ENCODE measurements at regions not wholly inside any gene's neighbourhood (a gene's known extent, or its start where the extent isn't known, plus 50 kb on each side); places are given as distances from the start of the nearest gene placed in this dataset.

DNA sequence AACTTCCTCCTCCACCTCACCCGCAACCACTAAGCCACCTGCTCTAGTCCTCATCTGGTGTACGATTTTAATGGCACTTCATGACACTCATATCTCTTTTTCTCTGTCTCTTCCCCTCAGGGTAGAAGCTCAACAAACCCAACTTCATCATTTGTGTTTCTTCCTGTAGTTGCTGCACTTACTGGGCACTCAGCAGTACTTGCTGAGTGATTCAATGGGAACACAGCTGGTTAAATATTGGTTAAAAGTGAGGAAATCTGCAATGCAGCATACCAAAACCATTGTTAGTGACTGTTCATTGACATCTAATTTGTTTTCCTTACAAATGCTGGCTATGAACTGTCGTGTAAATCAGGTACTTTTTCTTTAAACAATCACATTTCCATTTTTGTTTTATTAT, 541.1 kb upstream of the PRMT6 start:
- Histone ChIP-seq H2BK120ac (ENCODE audit: low read depth, low read length, poor library complexity, severe bottlenecking) (no peak overlapping the region), H3K27ac (ENCODE audit: insufficient read length, low read depth, low read length) (no peak overlapping the region)

More for the DNA sequence above, 541.1 kb upstream of the PRMT6 start:
- peak overlapping the region in 2 of 3 experiments; percentile 44 to 46; a peak in 6 of 7 replicates for H3K27ac Mint-ChIP-seq
- H3T11ph ChIP-seq (ENCODE audit: low read length): no peak overlapping the region
- H3K4me2 ChIP-seq (ENCODE audit: insufficient read depth, insufficient read length, low read length): no peak overlapping the region
- no peak overlapping the region for H3K9ac ChIP-seq (ENCODE audit: extremely low read depth, insufficient read length, low read length)
- H3K23ac ChIP-seq (ENCODE audit: insufficient read length, low read depth, low read length): no peak overlapping the region
- DNase-seq: no peak
- H4K20me1 ChIP-seq (ENCODE audit: control insufficient read depth, insufficient read depth, insufficient read length): no peaks in the 10 kb centered on the region
- H3K79me1 ChIP-seq (ENCODE audit: insufficient read depth, low read depth, low read length, poor library complexity, severe bottlenecking): no peaks in the 10 kb centered on the region
- peaks cover 2% of the 10 kb centered on the region; the same call in 1 of the 2 replicates for H3K4me1 ChIP-seq (ENCODE audit: insufficient read depth, low read length)
- H2BK12ac ChIP-seq (ENCODE audit: insufficient read length, low read depth, low read length): no peak overlapping the region
- TF ChIP-seq, protein P1, sequence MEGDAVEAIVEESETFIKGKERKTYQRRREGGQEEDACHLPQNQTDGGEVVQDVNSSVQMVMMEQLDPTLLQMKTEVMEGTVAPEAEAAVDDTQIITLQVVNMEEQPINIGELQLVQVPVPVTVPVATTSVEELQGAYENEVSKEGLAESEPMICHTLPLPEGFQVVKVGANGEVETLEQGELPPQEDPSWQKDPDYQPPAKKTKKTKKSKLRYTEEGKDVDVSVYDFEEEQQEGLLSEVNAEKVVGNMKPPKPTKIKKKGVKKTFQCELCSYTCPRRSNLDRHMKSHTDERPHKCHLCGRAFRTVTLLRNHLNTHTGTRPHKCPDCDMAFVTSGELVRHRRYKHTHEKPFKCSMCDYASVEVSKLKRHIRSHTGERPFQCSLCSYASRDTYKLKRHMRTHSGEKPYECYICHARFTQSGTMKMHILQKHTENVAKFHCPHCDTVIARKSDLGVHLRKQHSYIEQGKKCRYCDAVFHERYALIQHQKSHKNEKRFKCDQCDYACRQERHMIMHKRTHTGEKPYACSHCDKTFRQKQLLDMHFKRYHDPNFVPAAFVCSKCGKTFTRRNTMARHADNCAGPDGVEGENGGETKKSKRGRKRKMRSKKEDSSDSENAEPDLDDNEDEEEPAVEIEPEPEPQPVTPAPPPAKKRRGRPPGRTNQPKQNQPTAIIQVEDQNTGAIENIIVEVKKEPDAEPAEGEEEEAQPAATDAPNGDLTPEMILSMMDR (conservative IDR thresholded peaks at IDR 0.05): no peak
- no peak overlapping the region for H2BK5ac ChIP-seq (ENCODE audit: insufficient read length, low read length)
- no peak overlapping the region for H3K4ac ChIP-seq (ENCODE audit: low read depth, low read length)
- H2BK20ac ChIP-seq (ENCODE audit: low read depth, low read length, poor library complexity, severe bottlenecking): no peak overlapping the region
- no peaks in the 10 kb centered on the region for H3K27me3 ChIP-seq (ENCODE audit: insufficient read depth, low read length)
- H2BK15ac ChIP-seq (ENCODE audit: low read depth, low read length): no peak overlapping the region
- no peaks in the 10 kb centered on the region for H3K23me2 ChIP-seq (ENCODE audit: insufficient read length, low read depth, low read length, poor library complexity, severe bottlenecking)
- WGBS (ENCODE audit: extremely low coverage, insufficient read length, low lambda C conversion rate): no CpG with 5 or more reads among the region's 3 CpGs
- H3K18ac ChIP-seq (ENCODE audit: insufficient read length, low read depth, low read length): no peak overlapping the region
- H3K79me2 ChIP-seq (ENCODE audit: insufficient read depth, low read length): no peaks in the 10 kb centered on the region
- no peak overlapping the region for H4K8ac ChIP-seq (replicated peaks; ENCODE audit: insufficient read length, low read depth, low read length)
- no peak overlapping the region for H4K5ac ChIP-seq (ENCODE audit: insufficient read length, low read depth, low read length)
- H3K9me3 ChIP-seq (ENCODE audit: control insufficient read depth, low read depth, low read length): no peaks in the 10 kb centered on the region
- H3K27me3 Mint-ChIP-seq (ENCODE audit: low read depth): no peaks in the 10 kb centered on the region
- peaks cover 14 to 16% of the 10 kb centered on the region in 2 experiments for H3K4me1 Mint-ChIP-seq
- no peaks in the 10 kb centered on the region for H3K36me3 Mint-ChIP-seq (ENCODE audit: insufficient read depth in 1 of 3, low read depth in 3 of 3)
- H3K14ac ChIP-seq (ENCODE audit: insufficient read depth, low read length): no peak overlapping the region
- H3K4me3 Mint-ChIP-seq: no peak overlapping the region; a peak in 1 of 5 replicates
- H2AFZ ChIP-seq (ENCODE audit: low read length): peak overlapping the region; percentile 85
- H3K56ac ChIP-seq (ENCODE audit: insufficient read length, low read depth, low read length): no peak overlapping the region
- H2AK5ac ChIP-seq (ENCODE audit: insufficient read length, low read length): no peak overlapping the region
- H4K91ac ChIP-seq (ENCODE audit: insufficient read length, low read depth, low read length): no peak overlapping the region
- H3K9me3 Mint-ChIP-seq: no peaks in the 10 kb centered on the region

Data from H9 (cell line).